ENCODE measurements at regions not wholly inside any gene's neighbourhood (a gene's known extent, or its start where the extent isn't known, plus 50 kb on each side); places are given as distances from the start of the nearest gene placed in this dataset.

DNA sequence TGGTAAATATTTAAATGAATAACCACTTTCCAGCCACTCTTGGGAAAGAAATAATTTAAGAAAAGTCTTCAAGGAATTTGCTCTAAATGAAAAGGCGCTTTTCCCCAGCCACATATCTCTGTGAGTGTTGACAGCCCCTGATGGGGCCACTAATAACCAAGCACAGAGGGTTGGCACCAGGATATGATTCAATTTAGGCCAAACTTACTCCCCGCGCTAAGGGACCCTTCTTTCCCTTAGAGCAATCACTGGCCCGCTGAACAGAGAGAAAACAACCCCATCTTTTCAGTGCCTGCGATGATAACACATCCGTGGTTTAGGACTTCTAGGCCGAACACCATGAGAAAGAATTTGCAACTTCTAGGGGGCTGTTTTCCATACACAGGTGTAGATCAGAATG, 310.8 kb downstream of the EIPR1 start:
- H3K36me3 Mint-ChIP-seq (ENCODE audit: insufficient read depth) = no peaks in the 10 kb centered on the region
- DNase-seq (ENCODE audit: low spot score, unreplicated experiment) = no peak
- TF ChIP-seq CTCF (IDR thresholded peaks at IDR 0.05; ENCODE audit: unreplicated experiment) = no peak
- H3K4me3 Mint-ChIP-seq (ENCODE audit: low read depth) = no peak overlapping the region
- H3K27me3 Mint-ChIP-seq = no peaks in the 10 kb centered on the region
- H3K9me3 Mint-ChIP-seq (ENCODE audit: low read depth) = peaks cover 2% of the 10 kb centered on the region
- H3K27ac Mint-ChIP-seq = no peak overlapping the region
- no peaks in the 10 kb centered on the region for H3K4me1 Mint-ChIP-seq (ENCODE audit: low read depth)

DNA sequence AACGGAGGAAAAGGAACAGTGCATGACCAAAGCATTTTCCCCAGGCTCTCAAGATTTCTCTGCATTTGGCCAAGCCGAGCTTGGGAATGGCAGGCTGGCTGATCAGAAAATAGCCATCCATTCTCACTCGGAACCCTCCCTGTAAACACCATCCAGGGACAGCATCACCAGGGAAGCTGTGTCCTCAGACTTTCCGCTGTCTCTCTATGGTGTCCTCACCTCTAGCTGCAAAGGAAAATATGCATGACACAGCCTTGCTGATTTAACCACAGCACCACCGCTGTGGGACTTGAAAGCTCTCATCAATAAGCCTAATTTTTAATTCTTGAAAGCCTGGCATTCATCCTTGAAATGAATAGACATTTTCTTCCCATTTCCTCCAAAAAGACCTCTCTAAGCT, 311.7 kb downstream of the EIPR1 start:
- Mint-ChIP-seq H3K4me3 (ENCODE audit: low read depth) (no peak overlapping the region), H3K36me3 (ENCODE audit: insufficient read depth) (no peaks in the 10 kb centered on the region), H3K27me3 (no peaks in the 10 kb centered on the region), H3K4me1 (ENCODE audit: low read depth) (no peaks in the 10 kb centered on the region), H3K27ac (no peak overlapping the region), H3K9me3 (ENCODE audit: low read depth) (peaks cover 2% of the 10 kb centered on the region)
- DNase-seq (ENCODE audit: low spot score, unreplicated experiment) = no peak
- no peak for TF ChIP-seq CTCF (IDR thresholded peaks at IDR 0.05; ENCODE audit: unreplicated experiment)

GRCh38 chr2:3062476-3063260, 314.9 kb downstream of the EIPR1 start:
- no peaks in the 10 kb centered on the region for H3K4me1 Mint-ChIP-seq (ENCODE audit: low read depth)
- no peaks in the 10 kb centered on the region for H3K36me3 Mint-ChIP-seq (ENCODE audit: insufficient read depth)
- no peak overlapping the region for H3K27ac Mint-ChIP-seq
- no peak overlapping the region for H3K4me3 Mint-ChIP-seq (ENCODE audit: low read depth)
- H3K27me3 Mint-ChIP-seq = no peaks in the 10 kb centered on the region
- H3K9me3 Mint-ChIP-seq (ENCODE audit: low read depth) = no peaks in the 10 kb centered on the region
- TF ChIP-seq CTCF (IDR thresholded peaks at IDR 0.05; ENCODE audit: unreplicated experiment) = no peak
- DNase-seq (ENCODE audit: low spot score, unreplicated experiment) = no peak

GRCh38 chr2:3060049-3060448, 317.6 kb downstream of the EIPR1 start:
- no peaks in the 10 kb centered on the region for H3K36me3 Mint-ChIP-seq (ENCODE audit: insufficient read depth)
- H3K4me3 Mint-ChIP-seq (ENCODE audit: low read depth) = no peak overlapping the region
- DNase-seq (ENCODE audit: low spot score, unreplicated experiment) = no peak
- H3K27me3 Mint-ChIP-seq = no peaks in the 10 kb centered on the region
- no peaks in the 10 kb centered on the region for H3K9me3 Mint-ChIP-seq (ENCODE audit: low read depth)
- TF ChIP-seq CTCF (IDR thresholded peaks at IDR 0.05; ENCODE audit: unreplicated experiment) = no peak
- no peak overlapping the region for H3K27ac Mint-ChIP-seq
- H3K4me1 Mint-ChIP-seq (ENCODE audit: low read depth) = no peaks in the 10 kb centered on the region

DNA sequence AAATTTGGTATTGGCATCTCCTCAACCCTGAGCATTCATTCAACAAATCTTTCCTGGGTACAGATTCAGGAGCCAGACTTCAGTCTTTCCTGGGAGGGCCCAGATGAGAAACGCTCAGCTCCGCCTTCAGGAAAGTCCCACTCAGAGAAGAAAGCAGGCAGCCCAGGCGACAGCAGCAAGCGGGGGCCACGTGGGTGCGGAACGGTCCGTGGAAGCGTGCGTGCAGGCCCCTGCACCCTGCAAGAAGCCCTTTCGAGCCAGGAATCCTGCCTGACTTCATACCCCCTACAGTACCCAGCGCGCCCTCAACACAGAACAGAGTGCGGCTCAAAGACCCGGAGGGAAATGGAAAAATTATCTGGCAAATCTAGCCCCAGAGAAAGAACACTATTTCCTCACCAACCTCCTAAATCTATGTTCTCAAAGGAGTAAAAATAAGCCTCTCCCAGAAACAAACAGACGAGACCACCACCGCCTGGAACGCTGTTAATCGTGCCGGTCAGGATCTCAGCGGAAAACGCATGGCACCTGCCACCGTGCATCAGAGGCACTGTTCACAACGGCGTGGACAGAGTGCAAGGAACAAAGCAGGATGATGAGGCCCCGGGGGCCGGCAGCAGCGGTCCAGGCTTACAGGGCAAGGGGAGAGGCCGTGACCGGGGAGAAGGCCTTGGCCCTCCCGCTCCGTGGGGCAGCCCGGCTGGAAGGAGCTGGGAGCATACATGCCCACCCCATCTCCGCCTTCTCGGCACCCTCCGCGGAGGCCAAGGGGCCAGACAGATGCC, 318.3 kb downstream of the EIPR1 start:
- H3K9me3 Mint-ChIP-seq (ENCODE audit: low read depth) = no peaks in the 10 kb centered on the region
- DNase-seq (ENCODE audit: low spot score, unreplicated experiment) = no peak
- no peaks in the 10 kb centered on the region for H3K36me3 Mint-ChIP-seq (ENCODE audit: insufficient read depth)
- H3K27me3 Mint-ChIP-seq = no peaks in the 10 kb centered on the region
- no peaks in the 10 kb centered on the region for H3K4me1 Mint-ChIP-seq (ENCODE audit: low read depth)
- no peak overlapping the region for H3K27ac Mint-ChIP-seq
- H3K4me3 Mint-ChIP-seq (ENCODE audit: low read depth) = no peak overlapping the region
- TF ChIP-seq CTCF (IDR thresholded peaks at IDR 0.05; ENCODE audit: unreplicated experiment) = no peak

Measured in progenitor cell of endocrine pancreas (in vitro differentiated cells).